Keratinocyte (primary cell): ENCODE measurements at regions not wholly inside any gene's neighbourhood (a gene's known extent, or its start where the extent isn't known, plus 50 kb on each side); places are given as distances from the start of the nearest gene placed in this dataset.

Experiments
- DNase-seq: peaks from one replicate; pipeline ENCODE4 v3.0.0-alpha.2; 2011; ENCODE audit warnings: low read depth, missing footprints, low spot score
- FAIRE-seq: peaks from 2 replicates; lab custom pipeline; 2011; peaks lifted over from hg19 to GRCh38; lab: Jason Lieb, UNC
- H2AFZ ChIP-seq: 2 replicates; pipeline ENCODE4 v1.6.0; 2012; ENCODE audit warnings: low read length, control low read depth, inconsistent platforms; ENCODE audit not compliant: control insufficient read depth
- H3K27ac ChIP-seq: 2 replicates; pipeline ENCODE4 v1.5.1; 2011; ENCODE audit warnings: low read length; ENCODE audit not compliant: control insufficient read depth, insufficient read depth
- H3K27me3 ChIP-seq: 3 replicates; pipeline ENCODE4 v1.6.0; 2011; ENCODE audit warnings: low read length; ENCODE audit not compliant: control insufficient read depth, insufficient read depth; ENCODE audit errors: extremely low read depth
- H3K36me3 ChIP-seq, 2 experiments: 2 replicates in 1 of 2; 3 replicates in 1 of 2; pipeline ENCODE4 v1.5.1; 2011; ENCODE audit warnings: low read length in 2 of 2, mild to moderate bottlenecking in 1 of 2; ENCODE audit not compliant: control insufficient read depth in 2 of 2, insufficient read depth in 2 of 2; ENCODE audit errors: extremely low read depth in 1 of 2
- H3K4me1 ChIP-seq: 3 replicates; pipeline ENCODE4 v1.5.1; 2011; ENCODE audit warnings: low read length; ENCODE audit not compliant: control insufficient read depth, insufficient read depth; ENCODE audit errors: extremely low read depth
- H3K4me2 ChIP-seq: 3 replicates; pipeline ENCODE4 v1.6.0; 2011; ENCODE audit warnings: low read depth, low read length; ENCODE audit not compliant: control insufficient read depth, insufficient read depth; ENCODE audit errors: extremely low read depth
- H3K4me3 ChIP-seq, 3 experiments: fragments of 200-600 bp in 1 of 3; sonication (generic) in 1 of 3; 2 replicates in 2 of 3; 3 replicates in 1 of 3; pipeline ENCODE4 v1.5.1; 2011 to 2016; ENCODE audit warnings: low read length in 3 of 3, mild to moderate bottlenecking in 3 of 3, control low read depth in 2 of 3, inconsistent platforms in 1 of 3, low read depth in 1 of 3, mixed read lengths in 1 of 3, mixed run types in 1 of 3, moderate library complexity in 1 of 3; ENCODE audit not compliant: control insufficient read depth in 2 of 3, insufficient read depth in 2 of 3; ENCODE audit errors: extremely low read depth in 1 of 3
- H3K79me2 ChIP-seq: 2 replicates; pipeline ENCODE4 v1.6.0; 2012; ENCODE audit warnings: low read length; ENCODE audit not compliant: control insufficient read depth, insufficient read depth
- H3K9ac ChIP-seq: 3 replicates; pipeline ENCODE4 v1.6.0; 2011; ENCODE audit warnings: low read length; ENCODE audit not compliant: control insufficient read depth, insufficient read depth; ENCODE audit errors: extremely low read depth
- H3K9me1 ChIP-seq: 3 replicates; pipeline ENCODE4 v1.6.0; 2011; ENCODE audit warnings: low read length; ENCODE audit not compliant: control insufficient read depth, insufficient read depth; ENCODE audit errors: extremely low read depth
- H3K9me3 ChIP-seq: 2 replicates; pipeline ENCODE4 v1.5.1; 2012; ENCODE audit warnings: low read depth, low read length; ENCODE audit not compliant: control insufficient read depth
- H4K20me1 ChIP-seq: 3 replicates; pipeline ENCODE4 v1.6.0; 2011; ENCODE audit warnings: low read length; ENCODE audit not compliant: control insufficient read depth, insufficient read depth; ENCODE audit errors: extremely low read depth
- EZH2 ChIP-seq: IDR thresholded peaks from one replicate; pipeline ENCODE4 v1.6.1; 2012; ENCODE audit warnings: inconsistent platforms, mild to moderate bottlenecking, low read length, moderate library complexity
- dilution Hi-C: fragments of 300-500 bp; cut with MboI; formaldehyde crosslinking; loops from one replicate; pipeline ENCODE4 v1.7.0; 2020; ENCODE audit warnings: low sequenced_read_pairs; ENCODE audit not compliant: extremely low pct_ligation_motif_present
- TF ChIP-seq, protein P1 (sequence below), 3 experiments: IDR thresholded peaks in 1 of 3; conservative IDR thresholded peaks in 1 of 3; optimal IDR thresholded peaks in 1 of 3; 2 replicates in 2 of 3; 3 replicates in 1 of 3; pipeline versions ENCODE3 to v1.5.1; 2011; ENCODE audit warnings: low read length in 3 of 3, mild to moderate bottlenecking in 3 of 3, moderate library complexity in 2 of 3, control low read depth in 1 of 3, inconsistent platforms in 1 of 3; ENCODE audit not compliant: insufficient read depth in 2 of 3; ENCODE audit errors: extremely low read depth in 1 of 3

- DNase-seq (no peak), FAIRE-seq (no peak)
- no peak overlapping the region for H2AFZ ChIP-seq
- H4K20me1 ChIP-seq: no peaks in the 10 kb centered on the region
- H3K27me3 ChIP-seq: no peaks in the 10 kb centered on the region
- dilution Hi-C loops: no loop called here
- H3K36me3 ChIP-seq: no peaks in the 10 kb centered on the region
- TF ChIP-seq EZH2: no peak
- TF ChIP-seq, protein P1, sequence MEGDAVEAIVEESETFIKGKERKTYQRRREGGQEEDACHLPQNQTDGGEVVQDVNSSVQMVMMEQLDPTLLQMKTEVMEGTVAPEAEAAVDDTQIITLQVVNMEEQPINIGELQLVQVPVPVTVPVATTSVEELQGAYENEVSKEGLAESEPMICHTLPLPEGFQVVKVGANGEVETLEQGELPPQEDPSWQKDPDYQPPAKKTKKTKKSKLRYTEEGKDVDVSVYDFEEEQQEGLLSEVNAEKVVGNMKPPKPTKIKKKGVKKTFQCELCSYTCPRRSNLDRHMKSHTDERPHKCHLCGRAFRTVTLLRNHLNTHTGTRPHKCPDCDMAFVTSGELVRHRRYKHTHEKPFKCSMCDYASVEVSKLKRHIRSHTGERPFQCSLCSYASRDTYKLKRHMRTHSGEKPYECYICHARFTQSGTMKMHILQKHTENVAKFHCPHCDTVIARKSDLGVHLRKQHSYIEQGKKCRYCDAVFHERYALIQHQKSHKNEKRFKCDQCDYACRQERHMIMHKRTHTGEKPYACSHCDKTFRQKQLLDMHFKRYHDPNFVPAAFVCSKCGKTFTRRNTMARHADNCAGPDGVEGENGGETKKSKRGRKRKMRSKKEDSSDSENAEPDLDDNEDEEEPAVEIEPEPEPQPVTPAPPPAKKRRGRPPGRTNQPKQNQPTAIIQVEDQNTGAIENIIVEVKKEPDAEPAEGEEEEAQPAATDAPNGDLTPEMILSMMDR (optimal IDR thresholded peaks at IDR 0.05 in 1 of 3, IDR thresholded peaks at IDR 0.05 in 1 of 3, conservative IDR thresholded peaks at IDR 0.05 in 1 of 3; ENCODE audit: extremely low read depth in 1 of 3, insufficient read depth in 2 of 3, low read length in 3 of 3): no peak
- H3K27ac ChIP-seq: no peak overlapping the region
- H3K9me3 ChIP-seq: no peaks in the 10 kb centered on the region
- H3K9me1 ChIP-seq: no peaks in the 10 kb centered on the region
- no peak overlapping the region for H3K4me2 ChIP-seq
- H3K79me2 ChIP-seq: no peaks in the 10 kb centered on the region
- no peak overlapping the region for H3K4me3 ChIP-seq
- H3K9ac ChIP-seq: no peak overlapping the region
- no peaks in the 10 kb centered on the region for H3K4me1 ChIP-seq
Observed at GRCh38 chr6:14832427-14832826, 413.4 kb upstream of the JARID2 start.

DNA sequence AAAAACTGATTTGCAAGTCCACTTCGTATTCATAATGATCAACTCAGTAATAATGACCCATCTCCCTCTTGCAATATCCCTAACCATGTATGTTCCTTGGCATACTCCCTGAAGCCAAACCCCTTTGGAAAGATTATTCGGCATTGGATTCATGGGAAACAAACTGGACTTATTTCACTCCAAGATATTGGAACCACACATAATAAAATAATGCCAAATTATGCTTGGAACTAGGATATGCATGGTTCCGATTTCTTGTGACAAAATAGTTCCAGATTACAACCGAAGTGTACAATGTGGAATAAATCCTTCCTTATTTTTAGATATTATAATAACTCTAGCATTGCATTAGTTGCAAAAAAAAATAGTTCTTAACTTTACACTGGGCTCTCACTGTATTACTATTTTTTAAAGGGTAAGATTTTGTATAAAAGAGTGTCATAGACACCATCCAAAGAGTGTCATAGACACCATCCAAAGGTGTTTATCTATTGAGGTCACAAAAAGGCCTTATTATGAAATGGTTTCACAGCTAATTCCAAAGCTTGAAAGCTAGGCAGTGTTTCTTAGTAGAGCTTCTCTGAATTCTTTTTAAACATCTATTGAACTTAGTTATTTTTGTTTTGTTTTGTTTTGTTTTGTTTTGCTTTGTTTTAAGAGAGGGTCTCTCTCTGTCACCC, 410.9 kb upstream of the JARID2 start:
- Histone ChIP-seq H3K27ac (no peak overlapping the region), H2AFZ (no peak overlapping the region), H3K4me1 (no peaks in the 10 kb centered on the region), H3K79me2 (no peaks in the 10 kb centered on the region), H3K4me2 (no peak overlapping the region), H3K9ac (no peak overlapping the region), H3K9me1 (no peaks in the 10 kb centered on the region), H3K4me3 (no peak overlapping the region), H3K9me3 (no peaks in the 10 kb centered on the region), H4K20me1 (no peaks in the 10 kb centered on the region), H3K36me3 (no peaks in the 10 kb centered on the region), H3K27me3 (peaks cover 6% of the 10 kb centered on the region)
- TF ChIP-seq EZH2: no peak
- TF ChIP-seq, protein P1 (optimal IDR thresholded peaks at IDR 0.05 in 1 of 3, IDR thresholded peaks at IDR 0.05 in 1 of 3, conservative IDR thresholded peaks at IDR 0.05 in 1 of 3; ENCODE audit: extremely low read depth in 1 of 3, insufficient read depth in 2 of 3, low read length in 3 of 3): no peak
- FAIRE-seq: no peak
- no peak for DNase-seq
- dilution Hi-C loops: no loop called here
